A673 (cell line): ENCODE measurements at regions not wholly inside any gene's neighbourhood (a gene's known extent, or its start where the extent isn't known, plus 50 kb on each side); places are given as distances from the start of the nearest gene placed in this dataset.

Source experiments
- BruUV-seq: library from RNA; stranded (reverse); fragments of 400-500 nt; replicated peaks from 2 replicates; lab custom pipeline; 2021; lab: Mats Ljungman, UMichigan
- CTCF ChIA-PET: fragments of 300-600 bp; sonication (Branson Sonifier 250); formaldehyde crosslinking; loops from one replicate; lab custom pipeline; 2022; ENCODE audit warnings: antibody characterized with exemption; lab: Charles Lee
- POLR2A ChIA-PET: fragments of 300-600 bp; sonication (Branson Sonifier 250); formaldehyde crosslinking; loops from one replicate; lab custom pipeline; 2022; ENCODE audit warnings: antibody characterized with exemption; ENCODE audit not compliant: low non-redundant PET; lab: Charles Lee
- DNase-seq: peaks from one replicate; pipeline ENCODE4 v3.0.0-alpha.2; 2015; ENCODE audit warnings: low spot score
- H3K27ac ChIP-seq: fragments of 200-600 bp; sonication (generic); 2 replicates; pipeline ENCODE4 v1.5.1; 2016; ENCODE audit warnings: mixed run types, low read depth, mild to moderate bottlenecking, mixed read lengths, antibody characterized with exemption, low read length; ENCODE audit not compliant: poor library complexity, severe bottlenecking
- H3K27me3 ChIP-seq: fragments of 200-600 bp; sonication (generic); replicated peaks from 2 replicates; pipeline ENCODE4 v1.6.1; 2017; ENCODE audit warnings: mixed run types, low read depth, mild to moderate bottlenecking, mixed read lengths, antibody characterized with exemption, low read length; ENCODE audit not compliant: insufficient read depth, poor library complexity
- H3K36me3 ChIP-seq: fragments of 200-600 bp; sonication (generic); 2 replicates; pipeline ENCODE4 v1.6.1; 2016; ENCODE audit warnings: mixed run types, mild to moderate bottlenecking, mixed read lengths, antibody characterized with exemption, low read length; ENCODE audit not compliant: insufficient read depth, poor library complexity, severe bottlenecking
- H3K4me1 ChIP-seq: fragments of 200-600 bp; sonication (generic); 2 replicates; pipeline ENCODE4 v1.6.1; 2017; ENCODE audit warnings: mixed run types, mild to moderate bottlenecking, mixed read lengths, antibody characterized with exemption, low read length; ENCODE audit not compliant: insufficient read depth, poor library complexity, severe bottlenecking
- H3K4me3 ChIP-seq: fragments of 200-600 bp; sonication (generic); 2 replicates; pipeline ENCODE4 v1.5.1; 2016; ENCODE audit warnings: low read depth, mixed run types, mild to moderate bottlenecking, mixed read lengths, low read length; ENCODE audit not compliant: poor library complexity, severe bottlenecking
- H3K9me3 ChIP-seq: fragments of 200-600 bp; sonication (generic); 2 replicates; pipeline ENCODE4 v1.6.1; 2016; ENCODE audit warnings: mixed run types, low read depth, mild to moderate bottlenecking, mixed read lengths, antibody characterized with exemption, low read length; ENCODE audit not compliant: poor library complexity, severe bottlenecking
- CTCF ChIP-seq: fragments of 300-800, 200-600 bp; sonication (generic); conservative IDR thresholded peaks from 2 replicates; pipeline ENCODE4 v1.5.1; 2017; ENCODE audit warnings: low read depth, mild to moderate bottlenecking, antibody characterized with exemption, low read length, moderate library complexity, mixed read lengths
- EZH2 ChIP-seq: fragments of 200-600 bp; sonication (generic); IDR thresholded peaks from 2 replicates; pipeline ENCODE4 v1.6.1; 2017; ENCODE audit warnings: borderline replicate concordance, low read depth, mild to moderate bottlenecking, mixed read lengths, antibody characterized with exemption, low read length; ENCODE audit not compliant: poor library complexity, severe bottlenecking
- intact Hi-C: fragments of 100-400 bp; cut with micrococcal nuclease; formaldehyde crosslinking; loops from one replicate; pipeline ENCODE4 v1.10.0; 2022; ENCODE audit not compliant: unreplicated experiment

GRCh38 chr17:63066158-63066813 lies 100.3 kb downstream of the TANC2 start:
- BruUV-seq: no TSS peak
- Histone ChIP-seq H3K36me3 (no peaks in the 10 kb centered on the region), H3K4me3 (no peak overlapping the region), H3K27ac (no peak overlapping the region), H3K27me3 (no peaks in the 10 kb centered on the region), H3K9me3 (no peaks in the 10 kb centered on the region), H3K4me1 (no peaks in the 10 kb centered on the region)
- no peak for DNase-seq
- intact Hi-C loops: no loop called here
- TF ChIP-seq CTCF: no peak
- no peak for TF ChIP-seq EZH2
- ChIA-PET CTCF (no interaction called here), POLR2A (interaction anchor here (0.7 kb wide), 1 partner anchor 30 kb away, joined by 9 read pairs; no protein-coding TSS in a partner anchor)

GRCh38 chr17:63069245-63069644 lies 103.2 kb downstream of the TANC2 start:
- no peaks in the 10 kb centered on the region for H3K27me3 ChIP-seq
- intact Hi-C loops: no loop called here
- CTCF ChIA-PET: no interaction called here
- POLR2A ChIA-PET: no interaction called here
- no TSS peak for BruUV-seq
- no peaks in the 10 kb centered on the region for H3K4me1 ChIP-seq
- no peaks in the 10 kb centered on the region for H3K9me3 ChIP-seq
- DNase-seq: no peak
- H3K36me3 ChIP-seq: no peaks in the 10 kb centered on the region
- no peak overlapping the region for H3K4me3 ChIP-seq
- H3K27ac ChIP-seq: no peak overlapping the region
- TF ChIP-seq EZH2 (no peak), CTCF (no peak)

GRCh38 chr17:63070031-63070430 lies 104.0 kb downstream of the TANC2 start:
- H3K9me3 ChIP-seq: no peaks in the 10 kb centered on the region
- H3K27me3 ChIP-seq: no peaks in the 10 kb centered on the region
- no peaks in the 10 kb centered on the region for H3K4me1 ChIP-seq
- TF ChIP-seq CTCF (no peak), EZH2 (no peak)
- no peak overlapping the region for H3K4me3 ChIP-seq
- CTCF ChIA-PET: no interaction called here
- BruUV-seq: no TSS peak
- no peak overlapping the region for H3K27ac ChIP-seq
- POLR2A ChIA-PET: no interaction called here
- intact Hi-C loops: no loop called here
- DNase-seq: no peak
- no peaks in the 10 kb centered on the region for H3K36me3 ChIP-seq
